H9 (cell line): ENCODE measurements at regions not wholly inside any gene's neighbourhood (a gene's known extent, or its start where the extent isn't known, plus 50 kb on each side); places are given as distances from the start of the nearest gene placed in this dataset.

Source experiments
- DNase-seq: peaks from one replicate; pipeline ENCODE4 v3.0.0-alpha.2; 2017
- H2AFZ ChIP-seq: one replicate; pipeline ENCODE4 v1.6.1; 2013; ENCODE audit warnings: mild to moderate bottlenecking, low read length, control low read depth, moderate library complexity
- H2AK5ac ChIP-seq: 2 replicates; pipeline ENCODE4 v1.6.1; 2013; ENCODE audit warnings: low read length, control low read depth, mixed read lengths; ENCODE audit not compliant: insufficient read length
- H2BK120ac ChIP-seq: one replicate; pipeline ENCODE4 v1.6.1; 2013; ENCODE audit warnings: low read depth, mild to moderate bottlenecking, low read length, control low read depth, inconsistent platforms; ENCODE audit not compliant: poor library complexity, severe bottlenecking
- H2BK12ac ChIP-seq: 2 replicates; pipeline ENCODE4 v1.6.1; 2013; ENCODE audit warnings: low read length, control low read depth, mixed read lengths, low read depth; ENCODE audit not compliant: insufficient read length
- H2BK15ac ChIP-seq: 2 replicates; pipeline ENCODE4 v1.6.1; 2013; ENCODE audit warnings: low read depth, low read length, control low read depth
- H2BK20ac ChIP-seq: one replicate; pipeline ENCODE4 v1.6.1; 2013; ENCODE audit warnings: low read depth, mild to moderate bottlenecking, low read length, control low read depth, inconsistent platforms; ENCODE audit not compliant: poor library complexity, severe bottlenecking
- H2BK5ac ChIP-seq: 2 replicates; pipeline ENCODE4 v1.6.1; 2013; ENCODE audit warnings: low read length, control low read depth, mixed read lengths; ENCODE audit not compliant: insufficient read length
- H3K14ac ChIP-seq: 2 replicates; pipeline ENCODE4 v1.6.1; 2013; ENCODE audit warnings: low read length, control low read depth; ENCODE audit not compliant: insufficient read depth
- H3K18ac ChIP-seq: 2 replicates; pipeline ENCODE4 v1.6.1; 2013; ENCODE audit warnings: low read depth, mild to moderate bottlenecking, mixed read lengths, low read length, control low read depth; ENCODE audit not compliant: insufficient read length
- H3K23ac ChIP-seq: 2 replicates; pipeline ENCODE4 v1.6.1; 2013; ENCODE audit warnings: low read length, control low read depth, mixed read lengths, low read depth; ENCODE audit not compliant: insufficient read length
- H3K23me2 ChIP-seq: 2 replicates; pipeline ENCODE4 v1.6.1; 2013; ENCODE audit warnings: low read depth, mild to moderate bottlenecking, mixed read lengths, low read length, control low read depth; ENCODE audit not compliant: insufficient read length, poor library complexity, severe bottlenecking
- H3K27ac ChIP-seq: 2 replicates; pipeline ENCODE4 v1.5.1; 2013; ENCODE audit warnings: low read length, control low read depth, mixed read lengths, low read depth; ENCODE audit not compliant: insufficient read length
- H3K27me3 ChIP-seq: 2 replicates; pipeline ENCODE4 v1.6.1; 2013; ENCODE audit warnings: low read length, control low read depth, inconsistent platforms; ENCODE audit not compliant: insufficient read depth
- H3K4ac ChIP-seq: 2 replicates; pipeline ENCODE4 v1.6.1; 2013; ENCODE audit warnings: low read depth, mild to moderate bottlenecking, control low read depth, inconsistent platforms, low read length, moderate library complexity
- H3K4me1 ChIP-seq: 2 replicates; pipeline ENCODE4 v1.6.1; 2013; ENCODE audit warnings: low read length, control low read depth, inconsistent platforms; ENCODE audit not compliant: insufficient read depth
- H3K4me2 ChIP-seq: 2 replicates; pipeline ENCODE4 v1.6.1; 2013; ENCODE audit warnings: low read length, control low read depth, mixed read lengths; ENCODE audit not compliant: insufficient read length, insufficient read depth
- H3K56ac ChIP-seq: 2 replicates; pipeline ENCODE4 v1.6.1; 2013; ENCODE audit warnings: low read depth, mild to moderate bottlenecking, mixed read lengths, low read length, control low read depth; ENCODE audit not compliant: insufficient read length
- H3K79me1 ChIP-seq: 2 replicates; pipeline ENCODE4 v1.6.1; 2013; ENCODE audit warnings: low read depth, mild to moderate bottlenecking, moderate library complexity, low read length, control low read depth, inconsistent platforms; ENCODE audit not compliant: insufficient read depth, poor library complexity, severe bottlenecking
- H3K79me2 ChIP-seq: 2 replicates; pipeline ENCODE4 v1.6.1; 2013; ENCODE audit warnings: low read length, control low read depth, inconsistent platforms; ENCODE audit not compliant: insufficient read depth
- H3K9ac ChIP-seq: 2 replicates; pipeline ENCODE4 v1.6.1; 2013; ENCODE audit warnings: low read length, control low read depth, mixed read lengths; ENCODE audit not compliant: insufficient read length; ENCODE audit errors: extremely low read depth
- H3K9me3 ChIP-seq: one replicate; pipeline ENCODE4 v1.6.1; 2013; ENCODE audit warnings: low read depth, low read length, inconsistent platforms; ENCODE audit not compliant: control insufficient read depth
- H3T11ph ChIP-seq: one replicate; pipeline ENCODE4 v1.6.1; 2013; ENCODE audit warnings: mild to moderate bottlenecking, low read length, control low read depth, inconsistent platforms
- H4K20me1 ChIP-seq: one replicate; pipeline ENCODE4 v1.6.1; 2013; ENCODE audit not compliant: control insufficient read depth, insufficient read length, insufficient read depth
- H4K5ac ChIP-seq: 2 replicates; pipeline ENCODE4 v1.6.1; 2013; ENCODE audit warnings: low read depth, mild to moderate bottlenecking, mixed read lengths, low read length, control low read depth; ENCODE audit not compliant: insufficient read length
- H4K8ac ChIP-seq: replicated peaks from 2 replicates; pipeline ENCODE4 v1.6.1; 2013; ENCODE audit warnings: low read length, control low read depth, mixed read lengths, low read depth; ENCODE audit not compliant: insufficient read length
- H4K91ac ChIP-seq: 2 replicates; pipeline ENCODE4 v1.6.1; 2013; ENCODE audit warnings: low read depth, mild to moderate bottlenecking, moderate library complexity, mixed read lengths, low read length, control low read depth; ENCODE audit not compliant: insufficient read length
- H3K27ac Mint-ChIP-seq, 3 experiments: 2 replicates in 2 of 3; 3 replicates in 1 of 3; pipeline ENCODE4 v1.8.0; 2020 to 2021; ENCODE audit warnings: mixed read lengths in 3 of 3, mild to moderate bottlenecking in 1 of 3, moderate library complexity in 1 of 3
- H3K27me3 Mint-ChIP-seq: 2 replicates; pipeline ENCODE4 v1.8.0; 2021; ENCODE audit warnings: low read depth, mild to moderate bottlenecking, moderate library complexity, mixed read lengths
- H3K36me3 Mint-ChIP-seq, 3 experiments: 2 replicates in 2 of 3; 3 replicates in 1 of 3; pipeline ENCODE4 v1.8.0; 2020 to 2021; ENCODE audit warnings: low read depth in 3 of 3, mixed read lengths in 3 of 3; ENCODE audit not compliant: insufficient read depth in 1 of 3
- H3K4me1 Mint-ChIP-seq, 2 experiments: 2 replicates each; pipeline ENCODE4 v1.8.0; 2020; ENCODE audit warnings: mixed read lengths in 2 of 2
- H3K4me3 Mint-ChIP-seq, 2 experiments: 2 replicates in 1 of 2; 3 replicates in 1 of 2; pipeline ENCODE4 v1.8.0; 2020 to 2021; ENCODE audit warnings: mild to moderate bottlenecking in 2 of 2, mixed read lengths in 2 of 2, moderate library complexity in 1 of 2
- H3K9me3 Mint-ChIP-seq, 2 experiments: 2 replicates in 1 of 2; 3 replicates in 1 of 2; pipeline ENCODE4 v1.8.0; 2020; ENCODE audit warnings: mild to moderate bottlenecking in 2 of 2, mixed read lengths in 2 of 2, moderate library complexity in 1 of 2
- CTCF ChIP-seq: fragments of 200-600 bp; sonication (generic); conservative IDR thresholded peaks from 3 replicates; pipeline ENCODE4 v1.8.0; 2021; ENCODE audit warnings: antibody characterized with exemption, mild to moderate bottlenecking
- WGBS: extraction: QIAGEN DNeasy Blood & Tissue Kit; methylation state at CpG from one replicate; pipeline ENCODE4 v1.1.7; 2013; ENCODE audit warnings: missing lambda C conversion rate, low lambda C conversion rate, mixed read lengths; ENCODE audit not compliant: insufficient read length; ENCODE audit errors: extremely low coverage; 5-methylcytosine and 5-hydroxymethylcytosine counted together

DNA sequence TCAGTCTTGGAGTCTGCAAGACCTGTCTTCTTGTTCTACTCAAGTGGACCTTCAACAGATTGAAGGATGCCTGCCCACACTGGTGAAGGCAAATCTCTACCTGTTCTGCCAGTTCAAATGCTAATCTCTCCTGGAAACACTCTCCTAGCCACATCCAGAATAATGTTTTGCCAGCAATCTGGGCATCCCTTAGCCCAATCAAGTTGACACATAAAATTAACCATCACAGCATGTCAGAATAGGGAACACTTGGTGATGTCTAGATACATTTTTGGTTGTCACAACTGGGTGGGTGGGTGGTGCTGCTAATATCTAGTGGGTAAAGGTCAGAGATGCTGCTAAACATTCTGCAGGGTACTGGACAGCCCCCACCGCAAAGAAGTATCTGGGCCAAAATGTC, 744.9 kb upstream of the SOX9 start:
- H4K5ac ChIP-seq = no peak overlapping the region
- no peak for DNase-seq
- H4K8ac ChIP-seq = no peak overlapping the region
- no peak overlapping the region for H3K18ac ChIP-seq
- Mint-ChIP-seq H3K4me3 (no peak overlapping the region), H3K27me3 (no peaks in the 10 kb centered on the region), H3K4me1 (no peaks in the 10 kb centered on the region), H3K27ac (no peak overlapping the region), H3K9me3 (no peaks in the 10 kb centered on the region; a peak in 2 of 5 replicates), H3K36me3 (no peaks in the 10 kb centered on the region)
- no peak overlapping the region for H2AFZ ChIP-seq
- H3K27ac ChIP-seq = no peak overlapping the region
- no peak for TF ChIP-seq CTCF
- H2AK5ac ChIP-seq = no peak overlapping the region
- H2BK120ac ChIP-seq = no peak overlapping the region
- no peak overlapping the region for H2BK5ac ChIP-seq
- no peaks in the 10 kb centered on the region for H3K27me3 ChIP-seq
- H2BK20ac ChIP-seq = no peak overlapping the region
- H3K9ac ChIP-seq = no peak overlapping the region
- no peak overlapping the region for H2BK12ac ChIP-seq
- H3K4ac ChIP-seq = no peak overlapping the region
- no peak overlapping the region for H3K56ac ChIP-seq
- no peaks in the 10 kb centered on the region for H3K9me3 ChIP-seq
- H3K79me1 ChIP-seq = no peaks in the 10 kb centered on the region
- H3K23ac ChIP-seq = no peak overlapping the region
- H3T11ph ChIP-seq = no peak overlapping the region
- no peak overlapping the region for H4K91ac ChIP-seq
- no peaks in the 10 kb centered on the region for H3K79me2 ChIP-seq
- H3K4me1 ChIP-seq = no peaks in the 10 kb centered on the region
- no peak overlapping the region for H3K14ac ChIP-seq
- no peaks in the 10 kb centered on the region for H3K23me2 ChIP-seq
- H3K4me2 ChIP-seq = no peak overlapping the region
- no CpG with 5 or more reads among the region's 1 CpG for WGBS
- H2BK15ac ChIP-seq = no peak overlapping the region
- H4K20me1 ChIP-seq = no peaks in the 10 kb centered on the region
